GM12878 (cell line): ENCODE measurements at regions not wholly inside any gene's neighbourhood (a gene's known extent, or its start where the extent isn't known, plus 50 kb on each side); places are given as distances from the start of the nearest gene placed in this dataset.

Source experiments
- ATAC-seq: fragments of 200-7000 bp; cut with Tn5 transposase; 3 replicates; pipeline ENCODE4 v1.9.1; 2020; ENCODE audit warnings: mild to moderate bottlenecking, moderate library complexity
- BruUV-seq: library from RNA; stranded (reverse); fragments of 400-500 nt; replicated peaks from 2 replicates; lab custom pipeline; 2021; lab: Mats Ljungman, UMichigan
- CTCF ChIA-PET: fragments of 300-600 bp; sonication (Branson Sonifier 250); formaldehyde crosslinking; extraction: SDS; loops from one replicate; lab custom pipeline; 2021; ENCODE audit warnings: inconsistent platforms; lab: Yijun Ruan, JAX
- POLR2A ChIA-PET: fragments of 350-600 bp; formaldehyde crosslinking; extraction: SDS; loops from one replicate; lab custom pipeline; 2021; ENCODE audit warnings: inconsistent platforms; lab: Charles Lee
- RAD21 ChIA-PET: fragments of 300-600 bp; sonication (Branson Sonifier 250); formaldehyde crosslinking; loops from one replicate; lab custom pipeline; 2023; ENCODE audit warnings: antibody characterized with exemption; ENCODE audit not compliant: unreplicated experiment; lab: Charles Lee
- SMC1A ChIA-PET: fragments of 300-600 bp; sonication (Branson Sonifier 250); formaldehyde crosslinking; loops from one replicate; lab custom pipeline; 2023; ENCODE audit not compliant: unreplicated experiment, uncharacterized antibody; lab: Charles Lee
- DNase-seq: peaks from one replicate; pipeline ENCODE4 v3.0.0-alpha.2; 2011; ENCODE audit warnings: low read depth, low spot score
- FAIRE-seq: peaks from 3 replicates; lab custom pipeline; 2011; peaks lifted over from hg19 to GRCh38; lab: Jason Lieb, UNC
- H2AFZ ChIP-seq: 2 replicates; pipeline ENCODE4 v1.6.0; 2011; ENCODE audit warnings: low read depth, low read length, control low read depth; ENCODE audit not compliant: control insufficient read depth
- H3K27ac ChIP-seq: 2 replicates; pipeline ENCODE4 v1.5.1; 2011; ENCODE audit warnings: control low read depth; ENCODE audit not compliant: control insufficient read depth, insufficient read depth
- H3K27me3 ChIP-seq, 2 experiments: replicated peaks in 1 of 2; 2 replicates each; pipeline versions ENCODE4 v1.6.0 to v1.6.1; 2011; ENCODE audit warnings: low read length in 1 of 2; ENCODE audit not compliant: control insufficient read depth in 2 of 2, insufficient read depth in 2 of 2
- H3K36me3 ChIP-seq, 2 experiments: 2 replicates each; pipeline ENCODE4 v1.5.1; 2011; ENCODE audit warnings: low read length in 1 of 2; ENCODE audit not compliant: control insufficient read depth in 2 of 2, insufficient read depth in 2 of 2
- H3K4me1 ChIP-seq: 2 replicates; pipeline ENCODE4 v1.6.1; 2011; ENCODE audit warnings: mild to moderate bottlenecking, low read length, moderate library complexity, mixed read lengths; ENCODE audit not compliant: control insufficient read depth, insufficient read depth
- H3K4me2 ChIP-seq: 2 replicates; pipeline ENCODE4 v1.6.0; 2011; ENCODE audit warnings: control low read depth; ENCODE audit not compliant: control insufficient read depth, insufficient read depth
- H3K4me3 ChIP-seq: fragments of 200-600 bp; sonication (generic); 2 replicates; pipeline ENCODE4 v1.5.1; 2016
- H3K79me2 ChIP-seq: 2 replicates; pipeline ENCODE4 v1.6.0; 2011; ENCODE audit warnings: low read length; ENCODE audit not compliant: control insufficient read depth, insufficient read depth
- H3K9ac ChIP-seq: 2 replicates; pipeline ENCODE4 v1.8.0; 2011; ENCODE audit warnings: low read length, control low read depth, mixed read lengths; ENCODE audit not compliant: control insufficient read depth, insufficient read depth
- H3K9me3 ChIP-seq: replicated peaks from 3 replicates; pipeline ENCODE4 v1.5.1; 2011; ENCODE audit warnings: mild to moderate bottlenecking, low read length; ENCODE audit not compliant: control insufficient read depth, insufficient read depth
- H4K20me1 ChIP-seq: 2 replicates; pipeline ENCODE4 v1.6.0; 2011; ENCODE audit not compliant: control insufficient read depth, insufficient read depth
- PML ChIP-seq: IDR thresholded peaks from 2 replicates; pipeline ENCODE4 v1.6.1; 2012; ENCODE audit warnings: low read length, inconsistent platforms
- SIN3A ChIP-seq: IDR thresholded peaks from 2 replicates; pipeline ENCODE4 v1.6.1; 2012; ENCODE audit warnings: low read depth, low read length, improper control_type of control experiment
- ZBED1 ChIP-seq: IDR thresholded peaks from 2 replicates; pipeline ENCODE4 v1.6.1; 2016; ENCODE audit warnings: borderline replicate concordance
- ZNF207 ChIP-seq: fragments of 450-650 bp; IDR thresholded peaks from 2 replicates; pipeline ENCODE4 v1.6.1; 2014; ENCODE audit warnings: antibody characterized with exemption, mild to moderate bottlenecking, borderline replicate concordance
- WGBS: methylation state at CpG from one replicate; pipeline ENCODE4 v1.1.6; 2016; ENCODE audit warnings: low lambda C conversion rate; ENCODE audit not compliant: insufficient replicate concordance, insufficient coverage; ENCODE audit errors: missing lambda C conversion rate; 5-methylcytosine and 5-hydroxymethylcytosine counted together
- in situ Hi-C: fragments of 300-500 bp; cut with MboI; formaldehyde crosslinking; loops from 9 replicates; pipeline ENCODE4 v1.14.3; 2018; ENCODE audit warnings: mixed read lengths
- intact Hi-C: fragments of 100-400 bp; cut with micrococcal nuclease; formaldehyde crosslinking; loops from one replicate; pipeline ENCODE4 v1.14.2; 2022; ENCODE audit not compliant: unreplicated experiment
- TF ChIP-seq, protein P1 (sequence below): fragments of 450-650 bp; formaldehyde crosslinking; IDR thresholded peaks from 2 replicates; pipeline ENCODE4 v1.5.0; 2022; ENCODE audit warnings: mild to moderate bottlenecking, missing genetic modification characterization
- TF ChIP-seq, protein P2 (sequence below): IDR thresholded peaks from 2 replicates; pipeline ENCODE4 v1.6.1; 2012; ENCODE audit warnings: low read depth, low read length, improper control_type of control experiment
- TF ChIP-seq, protein P3 (sequence below): IDR thresholded peaks from 2 replicates; pipeline ENCODE4 v1.6.1; 2011; ENCODE audit warnings: low read depth, low read length, improper control_type of control experiment, borderline replicate concordance

DNA sequence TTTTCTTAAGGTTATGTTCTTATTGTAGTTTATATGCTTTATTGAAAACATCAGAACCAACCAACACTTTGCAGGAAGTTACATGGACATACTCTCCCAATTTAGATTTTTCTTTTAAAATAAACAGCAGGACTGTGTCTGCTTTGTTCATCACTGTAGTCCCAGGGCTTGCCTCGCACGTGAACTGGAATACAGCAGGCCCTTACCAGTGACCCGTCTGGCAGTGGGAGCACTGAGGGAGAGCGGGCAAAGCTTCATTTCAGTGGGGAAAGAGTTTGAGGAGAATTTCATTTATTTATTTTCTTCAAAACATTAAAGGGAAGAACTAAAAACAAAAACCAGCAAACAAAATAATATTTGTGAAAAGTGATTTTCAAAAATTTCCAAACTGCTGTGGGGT, 230.8 kb downstream of the PAX1 start:
- Histone ChIP-seq H3K27ac (no peak overlapping the region), H3K9ac (no peak overlapping the region), H3K4me1 (no peaks in the 10 kb centered on the region), H4K20me1 (no peaks in the 10 kb centered on the region), H2AFZ (no peak overlapping the region), H3K36me3 (no peaks in the 10 kb centered on the region), H3K4me2 (no peak overlapping the region), H3K79me2 (no peaks in the 10 kb centered on the region), H3K27me3 (no peaks in the 10 kb centered on the region), H3K9me3 (no peaks in the 10 kb centered on the region), H3K4me3 (no peak overlapping the region)
- TF ChIP-seq ZBED1, result no peak
- WGBS, result 14% methylated on average over 4 of the region's 4 CpGs
- ATAC-seq, result no peak
- ChIA-PET CTCF (no interaction called here), RAD21 (no interaction called here), POLR2A (no interaction called here), SMC1A (no interaction called here)
- FAIRE-seq, result no peak
- no TSS peak for BruUV-seq
- in situ Hi-C loops (no loop called here), intact Hi-C loops (no loop called here)
- no peak for DNase-seq

DNA sequence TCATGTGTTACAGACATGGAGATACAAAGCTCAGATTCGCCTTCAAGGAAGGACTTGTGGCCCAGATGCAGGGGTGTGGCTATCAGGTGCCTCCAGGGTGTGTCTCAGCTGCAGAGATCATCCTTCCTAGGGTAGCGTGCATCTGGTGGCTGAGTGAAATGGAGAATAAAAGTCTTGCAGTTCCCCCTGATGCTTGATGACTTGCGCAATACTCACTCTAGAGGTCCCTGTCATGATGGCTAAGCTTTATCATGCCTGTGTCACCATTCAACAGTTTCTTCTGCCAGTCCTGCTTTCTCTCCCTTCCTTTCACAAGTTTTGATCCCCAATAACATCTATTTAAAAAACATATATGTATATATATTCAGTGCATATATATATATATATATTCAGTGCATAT, 228.1 kb downstream of the PAX1 start:
- no peak for DNase-seq
- H2AFZ ChIP-seq, result no peak overlapping the region
- H3K4me3 ChIP-seq, result no peak overlapping the region
- no peaks in the 10 kb centered on the region for H3K4me1 ChIP-seq
- no peak overlapping the region for H3K9ac ChIP-seq
- ChIA-PET CTCF (interaction anchor here (0.6 kb wide), 1 partner anchor 36 kb away, joined by 5 read pairs; no protein-coding TSS in a partner anchor), RAD21 (no interaction called here), POLR2A (no interaction called here), SMC1A (no interaction called here)
- H3K36me3 ChIP-seq, result no peaks in the 10 kb centered on the region
- BruUV-seq, result no TSS peak
- no peak for FAIRE-seq
- H3K27ac ChIP-seq, result no peak overlapping the region
- no peak overlapping the region for H3K4me2 ChIP-seq
- WGBS, result 30% methylated on average over 3 of the region's 3 CpGs
- in situ Hi-C loops, result loop anchor here (5.0 kb wide), 1 partner anchor 49 kb away; no protein-coding TSS in a partner anchor
- H3K27me3 ChIP-seq, result no peaks in the 10 kb centered on the region
- H4K20me1 ChIP-seq, result no peaks in the 10 kb centered on the region
- no peak for ATAC-seq
- H3K9me3 ChIP-seq, result no peaks in the 10 kb centered on the region
- intact Hi-C loops, result no loop called here
- no peak for TF ChIP-seq SIN3A
- TF ChIP-seq ZNF207, result no peak
- TF ChIP-seq, protein P1, sequence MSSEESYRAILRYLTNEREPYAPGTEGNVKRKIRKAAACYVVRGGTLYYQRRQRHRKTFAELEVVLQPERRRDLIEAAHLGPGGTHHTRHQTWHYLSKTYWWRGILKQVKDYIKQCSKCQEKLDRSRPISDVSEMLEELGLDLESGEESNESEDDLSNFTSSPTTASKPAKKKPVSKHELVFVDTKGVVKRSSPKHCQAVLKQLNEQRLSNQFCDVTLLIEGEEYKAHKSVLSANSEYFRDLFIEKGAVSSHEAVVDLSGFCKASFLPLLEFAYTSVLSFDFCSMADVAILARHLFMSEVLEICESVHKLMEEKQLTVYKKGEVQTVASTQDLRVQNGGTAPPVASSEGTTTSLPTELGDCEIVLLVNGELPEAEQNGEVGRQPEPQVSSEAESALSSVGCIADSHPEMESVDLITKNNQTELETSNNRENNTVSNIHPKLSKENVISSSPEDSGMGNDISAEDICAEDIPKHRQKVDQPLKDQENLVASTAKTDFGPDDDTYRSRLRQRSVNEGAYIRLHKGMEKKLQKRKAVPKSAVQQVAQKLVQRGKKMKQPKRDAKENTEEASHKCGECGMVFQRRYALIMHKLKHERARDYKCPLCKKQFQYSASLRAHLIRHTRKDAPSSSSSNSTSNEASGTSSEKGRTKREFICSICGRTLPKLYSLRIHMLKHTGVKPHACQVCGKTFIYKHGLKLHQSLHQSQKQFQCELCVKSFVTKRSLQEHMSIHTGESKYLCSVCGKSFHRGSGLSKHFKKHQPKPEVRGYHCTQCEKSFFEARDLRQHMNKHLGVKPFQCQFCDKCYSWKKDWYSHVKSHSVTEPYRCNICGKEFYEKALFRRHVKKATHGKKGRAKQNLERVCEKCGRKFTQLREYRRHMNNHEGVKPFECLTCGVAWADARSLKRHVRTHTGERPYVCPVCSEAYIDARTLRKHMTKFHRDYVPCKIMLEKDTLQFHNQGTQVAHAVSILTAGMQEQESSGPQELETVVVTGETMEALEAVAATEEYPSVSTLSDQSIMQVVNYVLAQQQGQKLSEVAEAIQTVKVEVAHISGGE (CRISPR knock-in tag), result no peak
- no peak for TF ChIP-seq PML
- TF ChIP-seq, protein P2, sequence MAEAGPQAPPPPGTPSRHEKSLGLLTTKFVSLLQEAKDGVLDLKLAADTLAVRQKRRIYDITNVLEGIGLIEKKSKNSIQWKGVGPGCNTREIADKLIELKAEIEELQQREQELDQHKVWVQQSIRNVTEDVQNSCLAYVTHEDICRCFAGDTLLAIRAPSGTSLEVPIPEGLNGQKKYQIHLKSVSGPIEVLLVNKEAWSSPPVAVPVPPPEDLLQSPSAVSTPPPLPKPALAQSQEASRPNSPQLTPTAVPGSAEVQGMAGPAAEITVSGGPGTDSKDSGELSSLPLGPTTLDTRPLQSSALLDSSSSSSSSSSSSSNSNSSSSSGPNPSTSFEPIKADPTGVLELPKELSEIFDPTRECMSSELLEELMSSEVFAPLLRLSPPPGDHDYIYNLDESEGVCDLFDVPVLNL, result no peak
- TF ChIP-seq, protein P3, sequence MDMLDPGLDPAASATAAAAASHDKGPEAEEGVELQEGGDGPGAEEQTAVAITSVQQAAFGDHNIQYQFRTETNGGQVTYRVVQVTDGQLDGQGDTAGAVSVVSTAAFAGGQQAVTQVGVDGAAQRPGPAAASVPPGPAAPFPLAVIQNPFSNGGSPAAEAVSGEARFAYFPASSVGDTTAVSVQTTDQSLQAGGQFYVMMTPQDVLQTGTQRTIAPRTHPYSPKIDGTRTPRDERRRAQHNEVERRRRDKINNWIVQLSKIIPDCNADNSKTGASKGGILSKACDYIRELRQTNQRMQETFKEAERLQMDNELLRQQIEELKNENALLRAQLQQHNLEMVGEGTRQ, result no peak
- H3K79me2 ChIP-seq, result no peaks in the 10 kb centered on the region
